Body of pancreas (tissue), 4 donors: ENCODE measurements at regions not wholly inside any gene's neighbourhood (a gene's known extent, or its start where the extent isn't known, plus 50 kb on each side); places are given as distances from the start of the nearest gene placed in this dataset.

Experiments used
- POLR2A ChIP-seq, 3 donors: fragments of 450-650 bp; IDR thresholded peaks; one replicate each; pipeline ENCODE4 v1.6.1; 2016; ENCODE audit warnings: antibody characterized with exemption in 3 of 3, mild to moderate bottlenecking in 2 of 3
- TF ChIP-seq, protein P1 (sequence below), 7 experiments: fragments of 450-650 bp in 4 of 7; fragments of 200-600 bp in 3 of 7; sonication (generic) in 3 of 7; IDR thresholded peaks; one replicate each; pipeline ENCODE4 v1.5.1; 2016 to 2019; ENCODE audit warnings: antibody characterized with exemption in 7 of 7

DNA sequence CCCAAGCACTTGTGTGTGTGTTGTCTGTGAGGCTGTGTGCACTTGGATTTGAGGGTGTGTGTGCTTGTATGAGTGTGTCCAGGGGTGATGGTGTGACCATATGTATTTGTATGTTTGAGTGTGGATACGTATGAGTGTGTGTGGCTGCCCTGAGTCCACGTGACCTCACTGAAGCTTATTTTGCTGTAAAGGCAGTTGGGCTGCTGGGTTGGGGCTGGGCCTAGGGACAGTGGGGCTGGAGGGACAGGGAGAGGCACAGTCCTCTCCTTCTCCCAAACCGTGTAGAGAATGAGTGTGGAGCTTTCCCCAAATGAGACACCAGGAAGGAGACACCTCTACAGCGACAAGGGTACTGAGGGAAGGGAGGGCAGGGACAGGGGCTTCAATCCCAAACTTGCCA is 163.4 kb upstream of the TLE3 start:
- TF ChIP-seq POLR2A (IDR thresholded peaks at IDR 0.05): no peak
- TF ChIP-seq, protein P1, sequence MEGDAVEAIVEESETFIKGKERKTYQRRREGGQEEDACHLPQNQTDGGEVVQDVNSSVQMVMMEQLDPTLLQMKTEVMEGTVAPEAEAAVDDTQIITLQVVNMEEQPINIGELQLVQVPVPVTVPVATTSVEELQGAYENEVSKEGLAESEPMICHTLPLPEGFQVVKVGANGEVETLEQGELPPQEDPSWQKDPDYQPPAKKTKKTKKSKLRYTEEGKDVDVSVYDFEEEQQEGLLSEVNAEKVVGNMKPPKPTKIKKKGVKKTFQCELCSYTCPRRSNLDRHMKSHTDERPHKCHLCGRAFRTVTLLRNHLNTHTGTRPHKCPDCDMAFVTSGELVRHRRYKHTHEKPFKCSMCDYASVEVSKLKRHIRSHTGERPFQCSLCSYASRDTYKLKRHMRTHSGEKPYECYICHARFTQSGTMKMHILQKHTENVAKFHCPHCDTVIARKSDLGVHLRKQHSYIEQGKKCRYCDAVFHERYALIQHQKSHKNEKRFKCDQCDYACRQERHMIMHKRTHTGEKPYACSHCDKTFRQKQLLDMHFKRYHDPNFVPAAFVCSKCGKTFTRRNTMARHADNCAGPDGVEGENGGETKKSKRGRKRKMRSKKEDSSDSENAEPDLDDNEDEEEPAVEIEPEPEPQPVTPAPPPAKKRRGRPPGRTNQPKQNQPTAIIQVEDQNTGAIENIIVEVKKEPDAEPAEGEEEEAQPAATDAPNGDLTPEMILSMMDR (IDR thresholded peaks at IDR 0.05): no peak
